ENCODE measurements at regions not wholly inside any gene's neighbourhood (a gene's known extent, or its start where the extent isn't known, plus 50 kb on each side); places are given as distances from the start of the nearest gene placed in this dataset.

- Mint-ChIP-seq H3K27ac (no peak overlapping the region), H3K4me3 (no peak overlapping the region), H3K4me1 (no peaks in the 10 kb centered on the region), H3K36me3 (ENCODE audit: low read depth) (no peaks in the 10 kb centered on the region), H3K27me3 (peaks cover 28% of the 10 kb centered on the region), H3K9me3 (ENCODE audit: low read depth) (no peaks in the 10 kb centered on the region)
- ChIA-PET POLR2A (no interaction called here), CTCF (interaction anchor here (1.4 kb wide), 1 partner anchor 15 kb away, joined by 4 read pairs; no protein-coding TSS in a partner anchor)
- ATAC-seq = no peak
- intact Hi-C loops (cut with DNase I, micrococcal nuclease) = no loop called here
- DNase-seq = no peak
Observed at GRCh38 chr12:75893765-75894164, 137.8 kb downstream of the PHLDA1 start.

- Mint-ChIP-seq H3K9me3 (ENCODE audit: low read depth) (no peaks in the 10 kb centered on the region), H3K4me1 (no peaks in the 10 kb centered on the region), H3K27ac (no peak overlapping the region), H3K36me3 (ENCODE audit: low read depth) (no peaks in the 10 kb centered on the region), H3K27me3 (peaks cover 28% of the 10 kb centered on the region), H3K4me3 (no peak overlapping the region)
- CTCF ChIA-PET = no interaction called here
- POLR2A ChIA-PET = no interaction called here
- intact Hi-C loops (cut with DNase I, micrococcal nuclease) = no loop called here
- DNase-seq = no peak
- no peak for ATAC-seq
Observed at GRCh38 chr12:75892731-75893408, 138.7 kb downstream of the PHLDA1 start.

GRCh38 chr12:75891072-75891471, 140.5 kb downstream of the PHLDA1 start:
- Mint-ChIP-seq H3K4me1 (no peaks in the 10 kb centered on the region), H3K27me3 (peaks cover 18% of the 10 kb centered on the region), H3K4me3 (no peak overlapping the region), H3K36me3 (ENCODE audit: low read depth) (no peaks in the 10 kb centered on the region), H3K27ac (no peak overlapping the region), H3K9me3 (ENCODE audit: low read depth) (no peaks in the 10 kb centered on the region)
- DNase-seq (no peak), ATAC-seq (no peak)
- intact Hi-C loops (cut with DNase I, micrococcal nuclease) = no loop called here
- ChIA-PET POLR2A (no interaction called here), CTCF (interaction anchor here (0.7 kb wide), 1 partner anchor 17 kb away, joined by 3 read pairs; no protein-coding TSS in a partner anchor)

GRCh38 chr12:75890660-75891059, 140.9 kb downstream of the PHLDA1 start:
- intact Hi-C loops (cut with DNase I, micrococcal nuclease) = no loop called here
- no peak for ATAC-seq
- ChIA-PET POLR2A (no interaction called here), CTCF (interaction anchor here (0.7 kb wide), 2 partner anchors 16 to 37 kb away, joined by 3 read pairs; no protein-coding TSS in a partner anchor)
- no peak for DNase-seq
- peaks cover 17% of the 10 kb centered on the region for H3K27me3 Mint-ChIP-seq
- no peaks in the 10 kb centered on the region for H3K9me3 Mint-ChIP-seq (ENCODE audit: low read depth)
- H3K27ac Mint-ChIP-seq = no peak overlapping the region
- no peaks in the 10 kb centered on the region for H3K36me3 Mint-ChIP-seq (ENCODE audit: low read depth)
- H3K4me1 Mint-ChIP-seq = no peaks in the 10 kb centered on the region
- no peak overlapping the region for H3K4me3 Mint-ChIP-seq

GRCh38 chr12:75890141-75890540, 141.4 kb downstream of the PHLDA1 start:
- POLR2A ChIA-PET = no interaction called here
- no peak overlapping the region for H3K4me3 Mint-ChIP-seq

GRCh38 chr12:75888874-75889613, 142.5 kb downstream of the PHLDA1 start:
- Mint-ChIP-seq H3K4me3 (no peak overlapping the region), H3K9me3 (ENCODE audit: low read depth) (no peaks in the 10 kb centered on the region), H3K4me1 (peaks cover 1% of the 10 kb centered on the region), H3K36me3 (ENCODE audit: low read depth) (no peaks in the 10 kb centered on the region), H3K27me3 (peaks cover 24% of the 10 kb centered on the region), H3K27ac (no peak overlapping the region)
- ChIA-PET CTCF (interaction anchor here (0.6 kb wide), 1 partner anchor 9 kb away, joined by 3 read pairs; no protein-coding TSS in a partner anchor), POLR2A (no interaction called here)
- intact Hi-C loops (cut with DNase I, micrococcal nuclease) = no loop called here
- no peak for DNase-seq
- ATAC-seq = no peak

More at GRCh38 chr12:75890141-75890540, 141.4 kb downstream of the PHLDA1 start:
- no peaks in the 10 kb centered on the region for H3K4me1 Mint-ChIP-seq
- H3K9me3 Mint-ChIP-seq (ENCODE audit: low read depth) = no peaks in the 10 kb centered on the region
- CTCF ChIA-PET = interaction anchor here (0.7 kb wide), 1 partner anchor 37 kb away, joined by 3 read pairs; no protein-coding TSS in a partner anchor
- DNase-seq (no peak), ATAC-seq (no peak)
- H3K27me3 Mint-ChIP-seq = peaks cover 15% of the 10 kb centered on the region
- no peak overlapping the region for H3K27ac Mint-ChIP-seq
- intact Hi-C loops (cut with DNase I, micrococcal nuclease) = no loop called here
- no peaks in the 10 kb centered on the region for H3K36me3 Mint-ChIP-seq (ENCODE audit: low read depth)

- Mint-ChIP-seq H3K4me1 (peaks cover 5% of the 10 kb centered on the region), H3K4me3 (no peak overlapping the region)
- DNase-seq = no peak
Observed at GRCh38 chr12:75888399-75888798, 143.2 kb downstream of the PHLDA1 start.

DNA sequence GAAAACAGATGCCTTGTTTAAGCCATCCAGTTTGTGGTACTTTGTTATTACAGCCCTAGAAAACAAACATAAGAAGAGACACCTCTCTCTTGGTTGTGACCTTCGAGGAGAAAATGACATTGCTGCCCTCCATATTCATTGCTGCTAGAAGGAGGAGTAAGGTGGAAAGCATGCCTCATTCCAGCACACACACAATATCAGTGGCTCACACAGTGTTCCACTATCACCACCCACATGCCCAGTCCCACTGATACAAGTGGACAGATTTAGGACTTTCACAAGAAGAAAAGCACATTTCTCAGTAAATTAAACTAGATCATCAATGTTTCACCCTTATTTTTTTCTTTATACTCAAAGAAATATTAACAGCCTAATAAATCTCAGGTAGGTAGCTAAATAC, 143.6 kb downstream of the PHLDA1 start:
- ChIA-PET POLR2A (interaction anchor here (0.6 kb wide), 1 partner anchor 671 kb away, joined by 3 read pairs; no protein-coding TSS in a partner anchor), CTCF (no interaction called here)
- ATAC-seq (no peak), DNase-seq (no peak)
- intact Hi-C loops (cut with DNase I, micrococcal nuclease) = no loop called here
- no peaks in the 10 kb centered on the region for H3K36me3 Mint-ChIP-seq (ENCODE audit: low read depth)
- H3K27me3 Mint-ChIP-seq = peaks cover 31% of the 10 kb centered on the region
- no peak overlapping the region for H3K4me3 Mint-ChIP-seq
- no peak overlapping the region for H3K27ac Mint-ChIP-seq
- peaks cover 5% of the 10 kb centered on the region for H3K4me1 Mint-ChIP-seq
- H3K9me3 Mint-ChIP-seq (ENCODE audit: low read depth) = no peaks in the 10 kb centered on the region

More at GRCh38 chr12:75888399-75888798, 143.2 kb downstream of the PHLDA1 start:
- no peak for ATAC-seq
- intact Hi-C loops (cut with DNase I, micrococcal nuclease) = no loop called here
- H3K27me3 Mint-ChIP-seq = peaks cover 28% of the 10 kb centered on the region
- no peak overlapping the region for H3K27ac Mint-ChIP-seq
- ChIA-PET CTCF (no interaction called here), POLR2A (interaction anchor here (0.6 kb wide), 1 partner anchor 670 kb away, joined by 3 read pairs; no protein-coding TSS in a partner anchor)
- H3K36me3 Mint-ChIP-seq (ENCODE audit: low read depth) = no peaks in the 10 kb centered on the region
- no peaks in the 10 kb centered on the region for H3K9me3 Mint-ChIP-seq (ENCODE audit: low read depth)

DNA sequence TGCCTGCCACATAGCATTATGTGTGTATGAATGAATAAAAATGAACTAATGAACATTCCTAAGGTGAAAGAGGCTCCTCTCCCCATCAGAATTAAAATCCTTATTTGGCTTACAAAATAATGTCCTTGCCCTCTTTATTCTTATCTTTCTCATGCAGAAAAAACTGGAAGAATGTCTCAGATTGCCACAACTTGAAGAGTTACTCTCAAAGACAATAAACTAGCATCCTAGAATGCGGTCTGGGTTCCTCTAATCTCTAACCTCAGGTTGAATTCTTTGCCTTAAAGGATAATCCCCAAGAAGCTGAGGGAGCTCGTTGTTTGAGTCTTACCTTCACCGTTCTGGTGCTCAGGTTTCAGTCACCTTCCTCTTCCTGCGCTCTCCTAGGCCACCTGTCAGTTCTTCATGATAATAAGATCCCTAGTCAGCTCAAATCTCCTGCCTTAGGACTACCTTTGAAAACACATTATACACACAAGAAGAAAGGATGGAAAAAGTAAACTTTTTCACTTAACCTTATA, 147.1 kb downstream of the PHLDA1 start:
- Mint-ChIP-seq H3K27me3 (peaks cover 33% of the 10 kb centered on the region), H3K9me3 (ENCODE audit: low read depth) (no peaks in the 10 kb centered on the region), H3K4me3 (no peak overlapping the region), H3K4me1 (peaks cover 5% of the 10 kb centered on the region), H3K27ac (no peak overlapping the region), H3K36me3 (ENCODE audit: low read depth) (no peaks in the 10 kb centered on the region)
- intact Hi-C loops (cut with DNase I, micrococcal nuclease) = no loop called here
- ATAC-seq (no peak), DNase-seq (no peak)
- CTCF ChIA-PET = no interaction called here
- POLR2A ChIA-PET = interaction anchor here (0.6 kb wide), 1 partner anchor 11 kb away, joined by 3 read pairs; no protein-coding TSS in a partner anchor

DNA sequence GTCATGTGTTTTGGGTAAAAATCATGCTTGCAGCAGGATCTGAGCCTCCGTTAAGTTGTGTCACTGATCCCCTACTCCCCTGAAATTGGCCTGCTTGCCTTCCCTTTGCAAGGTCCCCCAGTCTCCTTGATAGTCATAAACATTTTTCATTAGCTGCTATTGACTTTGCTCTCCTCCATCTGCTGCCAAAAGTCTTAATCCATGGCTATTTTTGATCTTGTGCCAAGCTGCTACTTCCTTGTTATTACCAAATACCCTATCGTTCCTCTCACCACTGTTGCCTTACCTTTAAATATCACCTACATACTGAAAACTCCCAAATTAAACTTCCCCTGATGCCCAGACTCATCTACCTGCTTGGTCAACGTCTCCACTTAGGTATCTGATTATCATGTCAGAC, 148.3 kb downstream of the PHLDA1 start:
- intact Hi-C loops (cut with DNase I, micrococcal nuclease) = no loop called here
- Mint-ChIP-seq H3K9me3 (ENCODE audit: low read depth) (no peaks in the 10 kb centered on the region), H3K36me3 (ENCODE audit: low read depth) (no peaks in the 10 kb centered on the region), H3K27ac (no peak overlapping the region), H3K4me1 (peaks cover 5% of the 10 kb centered on the region), H3K4me3 (no peak overlapping the region), H3K27me3 (peaks cover 32% of the 10 kb centered on the region)
- ChIA-PET POLR2A (no interaction called here), CTCF (no interaction called here)
- DNase-seq = no peak
- ATAC-seq = no peak

- POLR2A ChIA-PET = no interaction called here
- ATAC-seq = no peak
- Mint-ChIP-seq H3K27me3 (peaks cover 34% of the 10 kb centered on the region), H3K36me3 (ENCODE audit: low read depth) (no peaks in the 10 kb centered on the region), H3K27ac (no peak overlapping the region), H3K9me3 (ENCODE audit: low read depth) (no peaks in the 10 kb centered on the region), H3K4me1 (peaks cover 10% of the 10 kb centered on the region), H3K4me3 (no peak overlapping the region)
- CTCF ChIA-PET = interaction anchor here (1.0 kb wide), 1 partner anchor 22 kb away, joined by 3 read pairs; no protein-coding TSS in a partner anchor
- no peak for DNase-seq
- intact Hi-C loops (cut with DNase I, micrococcal nuclease) = no loop called here
Observed at GRCh38 chr12:75882421-75882820, 149.2 kb downstream of the PHLDA1 start.
